OCI-M2 (cell line): ENCODE measurements at regions not wholly inside any gene's neighbourhood (a gene's known extent, or its start where the extent isn't known, plus 50 kb on each side); places are given as distances from the start of the nearest gene placed in this dataset.

Source experiments
- DNase-seq: peaks from one replicate; lab custom pipeline; 2025; ENCODE audit not compliant: unreplicated experiment; lab: John Stamatoyannopoulos, UW

DNA sequence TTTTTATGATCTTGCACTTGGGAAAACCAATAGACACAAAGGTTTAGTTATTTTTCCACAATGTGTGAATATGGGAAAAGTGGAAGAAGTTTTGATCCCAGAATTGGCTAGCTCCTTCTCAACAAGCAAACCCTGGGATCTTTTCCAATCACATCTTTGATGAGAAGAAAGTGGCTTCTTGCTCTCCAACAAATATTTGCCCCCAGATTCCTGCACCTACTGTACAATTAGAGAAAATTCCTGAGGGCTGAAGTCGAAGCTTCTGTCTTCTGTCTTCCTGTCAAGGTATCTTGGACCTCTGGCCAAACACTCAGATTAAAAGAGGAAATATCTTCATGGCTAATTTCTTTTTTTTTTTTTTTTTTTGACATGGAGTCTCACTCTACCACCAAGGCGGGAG, 113.1 kb upstream of the SLC45A1 start:
- no peak for DNase-seq

DNA sequence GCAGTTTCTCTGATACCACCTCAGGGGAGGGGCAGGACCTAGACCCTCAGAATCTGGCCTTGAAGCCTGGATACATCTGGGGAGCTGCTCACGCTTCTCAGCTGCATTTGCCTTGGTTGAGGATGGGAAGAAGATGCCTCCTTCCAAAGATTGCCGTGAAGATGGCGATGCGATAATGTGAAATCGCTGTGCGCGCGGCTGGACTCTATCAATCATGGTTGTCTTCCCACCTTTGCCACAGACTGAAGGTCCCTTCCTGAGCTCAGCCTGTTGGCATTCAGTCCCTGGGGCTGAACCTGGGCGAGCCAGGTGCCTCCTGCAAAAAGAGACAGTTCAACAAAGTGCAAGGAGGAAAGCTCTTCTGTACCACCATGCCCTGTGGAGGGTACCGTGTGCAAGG, 114.4 kb upstream of the SLC45A1 start:
- no peak for DNase-seq

DNA sequence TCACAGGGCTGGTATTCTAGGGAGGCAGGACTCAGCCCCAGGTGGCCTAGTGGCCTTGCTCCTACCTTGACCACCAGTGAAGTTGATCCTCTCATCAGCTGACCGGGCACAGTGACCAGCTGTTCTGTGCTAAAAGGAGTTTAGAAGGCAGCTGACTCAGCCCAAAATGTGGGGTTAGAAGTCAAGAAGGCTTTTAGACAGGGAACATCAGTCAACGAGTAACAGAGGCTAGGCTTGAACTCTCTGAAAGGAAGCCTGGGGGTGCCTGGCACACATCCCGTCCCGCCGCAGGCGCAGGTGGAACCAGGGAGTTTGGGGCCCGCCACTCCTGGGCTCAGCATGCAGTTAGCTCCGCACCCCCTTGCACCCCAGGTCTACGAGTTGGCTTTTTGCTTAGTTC, 114.9 kb upstream of the SLC45A1 start:
- no peak for DNase-seq

DNA sequence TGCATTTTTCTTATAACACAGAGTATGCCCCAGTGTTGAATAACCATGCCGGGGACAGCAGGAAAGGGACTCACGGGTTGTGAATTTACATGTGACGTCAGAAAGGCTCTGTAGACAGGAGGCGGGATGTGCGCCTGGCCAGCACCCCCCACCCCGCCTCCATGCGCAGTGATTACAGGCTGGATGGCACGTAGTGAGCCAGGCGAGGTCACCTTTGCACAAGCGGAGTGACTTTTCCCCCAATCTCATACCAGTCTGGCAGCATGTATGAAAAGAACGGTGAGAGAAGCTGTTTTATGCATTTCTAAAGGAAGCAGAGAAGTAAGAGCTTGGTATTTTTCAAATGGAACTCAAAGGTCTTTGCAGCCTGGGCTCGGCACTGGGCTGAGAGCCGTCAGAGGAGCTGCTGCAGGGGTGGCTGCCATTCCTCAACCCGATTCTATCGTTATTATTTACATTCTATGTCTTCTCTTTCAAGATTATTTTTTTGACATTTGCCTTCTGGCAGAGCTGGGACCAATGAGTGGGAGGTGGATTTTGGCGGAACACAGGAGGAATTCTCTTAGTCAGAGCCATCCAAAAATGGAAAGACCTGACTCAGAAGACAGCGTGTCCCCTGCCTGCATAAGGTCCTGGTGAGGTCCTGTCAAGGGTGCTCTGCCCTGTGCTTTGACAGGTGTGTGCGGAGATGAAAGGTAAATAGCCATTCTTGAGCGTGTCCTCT, 115.6 kb upstream of the SLC45A1 start:
- no peak for DNase-seq

DNA sequence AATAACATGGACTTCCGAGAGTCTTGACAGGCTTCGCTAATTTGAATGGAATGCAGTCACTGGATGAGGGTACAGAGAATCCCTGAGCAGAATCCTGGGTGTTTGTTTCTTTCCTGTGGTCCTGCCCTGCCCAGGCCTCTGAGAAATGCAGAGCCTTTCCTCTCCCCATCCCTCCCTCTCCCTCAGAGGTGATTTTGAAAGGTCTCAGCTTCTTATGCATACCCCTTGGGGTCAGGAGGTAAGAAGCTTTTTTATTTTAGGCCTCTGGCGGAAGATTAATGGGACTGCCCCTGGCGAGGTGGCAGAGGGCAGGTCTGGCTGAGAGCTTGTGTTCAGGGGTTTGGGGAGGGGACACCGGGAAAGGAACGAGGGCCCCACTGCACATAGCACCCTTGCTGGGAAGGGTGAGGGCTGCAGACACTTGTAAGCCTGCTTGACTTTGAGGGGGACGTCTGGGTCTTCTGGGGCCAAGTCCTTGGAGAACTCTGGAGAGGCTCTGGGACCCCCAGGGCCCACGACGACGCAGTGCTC, 116.5 kb upstream of the SLC45A1 start:
- DNase-seq, result no peak

DNA sequence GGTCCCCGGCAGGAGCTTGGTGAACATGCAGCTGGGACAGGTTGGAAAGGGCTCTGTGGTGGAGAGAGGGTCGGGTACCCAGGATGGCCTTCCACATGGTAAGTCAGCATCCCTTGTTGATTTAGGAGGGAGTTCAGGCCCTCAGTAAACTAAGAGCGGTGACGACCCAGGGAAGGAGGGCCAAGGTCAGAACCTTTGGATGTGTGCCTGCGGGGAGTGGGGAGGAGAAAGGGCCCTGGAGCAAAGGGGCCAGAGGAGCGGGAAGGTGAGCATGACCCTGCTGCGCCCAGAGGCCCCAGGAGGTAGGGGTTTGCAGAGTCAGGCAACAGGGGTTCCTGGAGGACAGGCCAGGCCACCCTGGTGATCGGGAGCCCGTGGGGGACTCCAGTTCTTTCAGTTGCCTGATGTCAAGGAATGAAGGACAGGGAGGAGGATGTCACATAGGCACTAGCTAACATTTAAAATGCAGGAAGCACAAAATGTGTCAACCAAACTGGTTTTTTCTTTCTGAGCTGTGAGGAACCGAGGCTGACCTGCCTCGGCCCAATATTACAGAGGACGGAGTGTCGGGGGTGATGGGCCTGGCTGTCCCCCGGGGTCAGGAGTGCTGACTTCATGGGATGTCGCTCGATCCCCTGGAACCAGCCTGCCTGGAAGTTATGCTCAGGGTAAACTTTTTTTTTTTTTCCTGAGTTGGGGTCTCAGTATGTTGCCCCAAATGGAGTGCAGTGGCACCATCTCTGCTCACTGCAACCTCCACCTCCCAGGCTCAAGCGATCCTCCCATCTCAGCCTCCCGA, 117.4 kb upstream of the SLC45A1 start:
- no peak for DNase-seq

DNA sequence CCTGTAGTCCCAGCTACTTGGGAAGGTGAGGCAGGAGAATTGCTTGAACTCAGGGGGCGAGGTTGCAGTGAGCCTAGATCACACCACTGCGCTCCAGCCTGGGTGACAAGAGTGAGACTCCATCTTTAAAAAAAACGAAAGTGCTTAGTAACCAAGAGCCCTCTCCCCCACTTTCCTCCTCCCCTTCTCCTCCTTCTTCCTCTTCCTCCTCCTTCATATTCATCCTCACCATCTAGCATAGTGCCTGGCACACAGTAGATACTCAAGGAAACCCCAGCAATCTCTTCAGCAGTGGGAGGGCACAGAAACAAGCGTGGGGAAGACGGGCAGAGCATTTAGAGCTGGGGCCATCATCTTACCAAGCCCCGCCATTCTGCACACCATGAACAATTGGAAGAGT, 119.4 kb upstream of the SLC45A1 start:
- no peak for DNase-seq

DNA sequence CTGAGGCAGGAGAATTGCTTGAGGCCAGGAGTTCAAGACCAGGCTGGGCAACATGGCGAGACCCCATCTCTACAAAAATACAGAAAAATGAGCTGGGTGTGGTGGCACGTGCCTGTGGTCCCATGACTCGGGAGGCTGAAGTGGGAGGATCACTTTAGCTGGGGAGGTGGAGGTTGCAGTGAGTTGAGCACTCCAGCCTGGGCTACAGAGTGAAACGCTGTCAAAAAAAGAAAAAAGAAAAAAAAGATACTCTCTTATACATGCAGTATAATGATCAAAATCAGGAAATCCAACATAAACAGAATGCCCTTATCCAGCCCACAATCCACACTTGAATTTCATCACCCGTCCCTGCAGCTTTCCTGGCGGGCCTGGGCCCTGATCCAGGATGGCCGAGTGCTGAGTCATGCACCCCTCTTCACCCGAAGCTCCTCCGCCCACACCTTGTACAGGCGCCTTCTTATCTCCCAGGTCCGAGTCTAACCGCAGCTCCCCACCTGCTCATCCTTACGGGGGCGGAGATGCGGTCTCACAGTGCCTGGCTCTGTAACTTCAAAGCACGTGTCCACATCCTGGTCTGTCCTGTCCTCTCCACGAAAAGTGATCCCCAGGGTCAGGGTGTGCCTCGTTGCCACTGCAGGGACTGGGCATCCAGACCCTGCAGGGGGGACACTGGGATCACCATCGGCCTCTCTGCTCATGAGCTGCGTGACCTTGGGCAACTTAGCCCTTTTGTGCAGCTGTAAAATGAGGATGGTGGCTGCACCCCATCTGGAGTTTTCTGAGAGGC, 120.2 kb upstream of the SLC45A1 start:
- no peak for DNase-seq

DNA sequence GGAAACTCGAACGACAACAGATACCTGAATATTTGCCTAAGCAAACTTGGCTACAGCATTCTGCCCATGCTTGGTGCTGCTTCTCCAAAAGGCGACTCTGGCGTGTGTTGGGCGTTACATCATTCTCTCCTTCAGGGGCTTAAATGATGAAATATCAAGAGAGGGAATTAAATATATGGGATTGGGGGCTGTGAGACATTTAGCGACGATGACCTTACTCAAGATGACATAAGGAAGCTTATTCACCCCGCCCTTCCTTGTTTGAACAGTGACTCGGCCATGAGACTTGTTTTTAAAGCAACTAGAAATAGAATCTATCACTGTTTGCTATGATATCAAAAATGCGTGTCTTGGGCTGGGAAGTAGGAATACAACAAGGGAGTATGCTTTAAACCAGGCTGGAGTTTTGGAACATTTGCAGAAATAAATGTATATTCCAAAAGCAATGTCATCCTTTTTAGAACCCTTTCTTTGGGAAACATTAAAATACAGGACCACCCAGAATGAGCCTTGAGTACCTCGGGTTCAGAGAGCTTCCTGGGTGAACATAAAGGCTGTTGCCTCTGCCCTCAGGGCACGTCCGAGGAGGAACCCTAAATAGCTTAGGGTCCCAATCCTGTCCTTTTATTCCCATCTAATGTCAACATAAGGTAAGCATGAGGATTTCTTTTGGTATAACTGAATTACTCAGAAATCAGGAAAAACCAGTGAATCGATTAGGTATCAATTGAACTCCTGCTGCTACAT, 123.3 kb upstream of the SLC45A1 start:
- no peak for DNase-seq

DNA sequence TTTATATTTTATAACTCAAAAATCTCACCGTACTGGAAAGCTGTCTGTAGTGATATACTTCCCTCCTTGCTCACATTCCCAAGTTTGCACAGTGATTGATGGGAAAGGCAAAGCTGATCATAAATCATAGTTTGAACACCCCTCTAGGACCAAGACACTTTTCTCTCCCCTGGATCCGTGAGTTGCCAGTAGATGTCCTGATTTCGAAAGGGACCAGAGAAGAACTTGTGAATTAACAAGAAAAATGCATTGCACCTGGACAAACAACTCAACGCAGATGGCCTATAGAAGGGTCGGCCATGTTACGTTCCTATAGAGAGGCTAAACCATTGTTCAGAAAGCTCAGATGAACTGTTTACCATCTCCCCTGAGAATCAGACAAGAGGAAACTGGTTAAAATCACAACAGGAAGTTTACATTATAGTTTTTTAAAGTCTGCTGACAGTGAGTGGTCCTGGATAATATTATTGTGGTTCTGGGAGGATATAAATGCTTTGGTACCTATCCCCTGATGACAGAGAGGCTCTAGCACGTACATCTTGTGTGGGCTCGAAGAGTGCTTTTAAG, 124.0 kb upstream of the SLC45A1 start:
- no peak for DNase-seq

- no peak for DNase-seq
These were observed 126.4 kb upstream of the SLC45A1 start for GRCh38 chr1:8191474-8191873.

DNA sequence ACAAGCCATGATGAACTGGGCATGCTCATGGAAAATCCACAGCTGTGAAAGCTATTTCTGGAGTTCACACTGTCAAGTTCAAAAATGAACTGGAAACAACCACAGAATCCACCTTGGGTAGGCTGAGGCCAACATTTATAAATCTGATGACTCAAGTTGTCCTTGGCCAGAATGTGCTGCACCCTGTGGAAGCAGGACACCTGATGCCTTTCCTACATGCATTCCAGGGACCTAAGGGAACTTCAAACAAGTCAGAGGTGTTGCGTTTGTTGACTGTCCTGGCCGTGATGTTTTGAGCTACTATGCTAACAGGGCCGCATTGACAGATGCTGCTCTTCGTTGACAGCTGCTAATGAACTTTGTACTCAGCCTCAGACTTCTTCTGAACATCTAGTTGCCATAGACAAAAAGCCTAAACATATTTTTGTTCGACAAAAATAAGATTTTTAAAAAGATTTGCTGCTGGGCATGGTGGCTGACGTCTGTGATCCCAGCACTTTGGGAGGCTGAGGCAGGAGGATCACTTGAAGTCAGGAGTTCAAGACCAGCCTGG, 127.9 kb upstream of the SLC45A1 start:
- DNase-seq, result no peak

GRCh38 chr1:8185400-8185799, 132.5 kb upstream of the SLC45A1 start:
- DNase-seq, result no peak

- DNase-seq, result no peak
These were observed 133.6 kb upstream of the SLC45A1 start for GRCh38 chr1:8184301-8184700.

- DNase-seq, result no peak
These were observed 135.7 kb upstream of the SLC45A1 start for GRCh38 chr1:8182034-8182761.

GRCh38 chr1:8179132-8179793, 138.7 kb upstream of the SLC45A1 start:
- DNase-seq, result no peak

GRCh38 chr1:8176279-8176678, 141.6 kb upstream of the SLC45A1 start:
- DNase-seq, result no peak

DNA sequence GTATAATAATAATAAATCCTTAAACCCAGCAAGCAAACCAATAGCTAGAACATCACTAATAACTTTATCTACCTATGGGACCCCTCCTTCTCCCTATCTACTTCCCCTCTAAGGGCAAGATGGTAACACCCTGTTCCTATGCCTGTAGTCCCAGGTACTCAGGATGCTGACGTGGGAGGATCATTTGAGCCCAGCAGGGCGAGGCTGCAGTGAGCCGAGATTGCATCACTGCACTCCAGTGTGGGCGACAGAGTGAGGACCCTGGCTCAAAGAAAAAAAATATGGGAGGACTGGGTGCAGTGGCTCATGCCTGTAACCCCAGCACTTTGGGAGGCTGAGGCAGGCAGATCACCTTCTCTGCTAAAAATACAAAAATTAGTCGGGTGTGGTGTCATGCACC, 143.1 kb upstream of the SLC45A1 start:
- DNase-seq, result no peak
